ENCODE measurements at regions not wholly inside any gene's neighbourhood (a gene's known extent, or its start where the extent isn't known, plus 50 kb on each side); places are given as distances from the start of the nearest gene placed in this dataset.

- Mint-ChIP-seq H3K27ac (no peak overlapping the region), H3K27me3 (no peaks in the 10 kb centered on the region), H3K36me3 (ENCODE audit: insufficient read depth) (no peaks in the 10 kb centered on the region), H3K4me3 (ENCODE audit: low read depth) (no peak overlapping the region), H3K9me3 (ENCODE audit: low read depth) (no peaks in the 10 kb centered on the region), H3K4me1 (ENCODE audit: low read depth) (peaks cover 4% of the 10 kb centered on the region)
- DNase-seq (ENCODE audit: low spot score, unreplicated experiment): no peak
- TF ChIP-seq CTCF (IDR thresholded peaks at IDR 0.05; ENCODE audit: unreplicated experiment): no peak
Observed at GRCh38 chr11:80457823-80458222, 1017.0 kb upstream of the TENM4 start.

DNA sequence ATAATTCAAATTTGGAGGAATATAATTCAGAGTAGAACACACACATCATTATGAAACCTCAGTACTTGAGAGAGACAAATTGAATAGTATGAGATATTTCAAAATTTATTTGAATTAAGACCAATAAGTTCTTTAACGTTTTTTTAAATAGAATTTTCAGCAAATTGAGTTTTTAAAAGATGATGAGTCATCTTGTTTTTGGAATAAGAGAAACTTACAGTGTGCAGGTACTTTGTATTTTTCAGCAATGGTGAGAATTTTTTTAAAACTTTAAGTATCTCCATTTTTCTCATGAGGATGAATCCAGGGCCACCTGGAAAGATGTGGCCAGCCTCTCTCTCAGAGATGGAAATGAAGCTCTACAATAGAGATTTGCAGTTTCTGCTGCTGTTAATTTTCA, 1015.0 kb upstream of the TENM4 start:
- TF ChIP-seq CTCF (IDR thresholded peaks at IDR 0.05; ENCODE audit: unreplicated experiment): no peak
- H3K27ac Mint-ChIP-seq: no peak overlapping the region
- H3K27me3 Mint-ChIP-seq: no peaks in the 10 kb centered on the region
- H3K9me3 Mint-ChIP-seq (ENCODE audit: low read depth): no peaks in the 10 kb centered on the region
- no peak for DNase-seq (ENCODE audit: low spot score, unreplicated experiment)
- no peaks in the 10 kb centered on the region for H3K36me3 Mint-ChIP-seq (ENCODE audit: insufficient read depth)
- no peak overlapping the region for H3K4me3 Mint-ChIP-seq (ENCODE audit: low read depth)
- peaks cover 4% of the 10 kb centered on the region for H3K4me1 Mint-ChIP-seq (ENCODE audit: low read depth)

- H3K9me3 Mint-ChIP-seq (ENCODE audit: low read depth): no peaks in the 10 kb centered on the region
- H3K36me3 Mint-ChIP-seq (ENCODE audit: insufficient read depth): no peaks in the 10 kb centered on the region
- no peaks in the 10 kb centered on the region for H3K4me1 Mint-ChIP-seq (ENCODE audit: low read depth)
- no peak for DNase-seq (ENCODE audit: low spot score, unreplicated experiment)
- no peak overlapping the region for H3K4me3 Mint-ChIP-seq (ENCODE audit: low read depth)
- no peak for TF ChIP-seq CTCF (IDR thresholded peaks at IDR 0.05; ENCODE audit: unreplicated experiment)
- H3K27ac Mint-ChIP-seq: no peak overlapping the region
- H3K27me3 Mint-ChIP-seq: no peaks in the 10 kb centered on the region
Observed at GRCh38 chr11:80451105-80451504, 1010.3 kb upstream of the TENM4 start.

GRCh38 chr11:80448709-80449108, 1007.9 kb upstream of the TENM4 start:
- H3K36me3 Mint-ChIP-seq (ENCODE audit: insufficient read depth): no peaks in the 10 kb centered on the region
- no peak overlapping the region for H3K4me3 Mint-ChIP-seq (ENCODE audit: low read depth)
- H3K9me3 Mint-ChIP-seq (ENCODE audit: low read depth): peaks cover 3% of the 10 kb centered on the region
- no peaks in the 10 kb centered on the region for H3K4me1 Mint-ChIP-seq (ENCODE audit: low read depth)
- DNase-seq (ENCODE audit: low spot score, unreplicated experiment): no peak
- no peak for TF ChIP-seq CTCF (IDR thresholded peaks at IDR 0.05; ENCODE audit: unreplicated experiment)
- no peaks in the 10 kb centered on the region for H3K27me3 Mint-ChIP-seq
- no peak overlapping the region for H3K27ac Mint-ChIP-seq

DNA sequence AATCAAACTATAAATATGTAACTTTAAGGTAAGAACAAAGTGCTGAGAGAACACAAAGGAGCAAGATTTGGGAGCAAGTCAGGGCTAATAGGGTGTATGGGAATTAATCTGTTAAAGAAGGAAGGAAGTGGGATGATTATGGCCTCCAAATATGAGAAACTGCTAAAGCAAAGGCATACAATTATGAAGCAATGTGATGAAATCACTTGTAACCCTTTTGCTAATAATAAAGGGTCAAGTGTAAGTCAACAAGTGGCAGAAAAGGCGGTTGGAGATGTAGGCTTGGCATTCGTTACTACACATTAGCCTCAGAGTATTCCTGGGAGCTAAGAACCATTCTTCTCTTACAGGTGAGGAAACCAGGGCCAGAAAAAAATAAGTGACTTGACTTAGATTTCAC, 1002.3 kb upstream of the TENM4 start:
- Mint-ChIP-seq H3K27ac (no peak overlapping the region), H3K27me3 (no peaks in the 10 kb centered on the region), H3K36me3 (ENCODE audit: insufficient read depth) (no peaks in the 10 kb centered on the region)

More for the DNA sequence above, 1002.3 kb upstream of the TENM4 start:
- no peaks in the 10 kb centered on the region for H3K4me1 Mint-ChIP-seq (ENCODE audit: low read depth)
- no peak for DNase-seq (ENCODE audit: low spot score, unreplicated experiment)
- peaks cover 3% of the 10 kb centered on the region for H3K9me3 Mint-ChIP-seq (ENCODE audit: low read depth)
- no peak overlapping the region for H3K4me3 Mint-ChIP-seq (ENCODE audit: low read depth)
- no peak for TF ChIP-seq CTCF (IDR thresholded peaks at IDR 0.05; ENCODE audit: unreplicated experiment)

All from progenitor cell of endocrine pancreas (in vitro differentiated cells).